Caco-2 (cell line): ENCODE measurements at regions not wholly inside any gene's neighbourhood (a gene's known extent, or its start where the extent isn't known, plus 50 kb on each side); places are given as distances from the start of the nearest gene placed in this dataset.

Source experiments
- BruUV-seq: library from RNA; stranded (reverse); fragments of 400-500 nt; replicated peaks from 2 replicates; lab custom pipeline; 2021; lab: Mats Ljungman, UMichigan
- CTCF ChIA-PET: fragments of 300-600 bp; sonication (Branson Sonifier 250); formaldehyde crosslinking; loops from one replicate; lab custom pipeline; 2022; ENCODE audit warnings: antibody characterized with exemption; lab: Charles Lee
- POLR2A ChIA-PET: fragments of 300-600 bp; sonication (Branson Sonifier 250); formaldehyde crosslinking; loops from one replicate; lab custom pipeline; 2022; ENCODE audit warnings: antibody characterized with exemption; lab: Charles Lee
- DNase-seq, 2 experiments: peaks; one replicate each; pipeline versions ENCODE4 v3.0.0 to v3.0.0-alpha.2; 2020 to 2022
- H3K27me3 ChIP-seq: replicated peaks from 2 replicates; pipeline ENCODE4 v1.6.0; 2011; ENCODE audit warnings: low read length; ENCODE audit not compliant: control insufficient read depth, insufficient read depth
- H3K36me3 ChIP-seq: 2 replicates; pipeline ENCODE4 v1.5.1; 2011; ENCODE audit warnings: low read length; ENCODE audit not compliant: control insufficient read depth, insufficient read depth
- H3K4me1 ChIP-seq: fragments of 250-450 bp; sonication (Bioruptor Pico); 2 replicates; pipeline ENCODE4 v1.5.1; 2020; ENCODE audit warnings: mild to moderate bottlenecking
- H3K4me3 ChIP-seq: 2 replicates; pipeline ENCODE4 v1.5.1; 2011; ENCODE audit warnings: low read depth, mild to moderate bottlenecking, control low read depth, low read length
- H3K9me3 ChIP-seq: fragments of 250-450 bp; sonication (Bioruptor Pico); 2 replicates; pipeline ENCODE4 v1.5.1; 2020; ENCODE audit warnings: mild to moderate bottlenecking, moderate library complexity
- H3K27ac Mint-ChIP-seq: one replicate; pipeline ENCODE4 v1.8.0; 2022; ENCODE audit warnings: mixed read lengths; ENCODE audit not compliant: unreplicated experiment
- H3K27me3 Mint-ChIP-seq: one replicate; pipeline ENCODE4 v1.8.0; 2022; ENCODE audit warnings: mixed read lengths; ENCODE audit not compliant: insufficient read depth, unreplicated experiment
- H3K36me3 Mint-ChIP-seq: one replicate; pipeline ENCODE4 v1.8.0; 2022; ENCODE audit warnings: mild to moderate bottlenecking, mixed read lengths; ENCODE audit not compliant: insufficient read depth, unreplicated experiment
- H3K4me1 Mint-ChIP-seq: one replicate; pipeline ENCODE4 v1.8.0; 2022; ENCODE audit warnings: low read depth, mixed read lengths; ENCODE audit not compliant: unreplicated experiment
- H3K4me3 Mint-ChIP-seq: one replicate; pipeline ENCODE4 v1.8.0; 2022; ENCODE audit warnings: mild to moderate bottlenecking, moderate library complexity, mixed read lengths; ENCODE audit not compliant: unreplicated experiment
- H3K9me3 Mint-ChIP-seq: one replicate; pipeline ENCODE4 v1.8.0; 2022; ENCODE audit warnings: mixed read lengths; ENCODE audit not compliant: unreplicated experiment
- intact Hi-C: fragments of 100-400 bp; cut with micrococcal nuclease; formaldehyde crosslinking; loops from one replicate; pipeline ENCODE4 v1.10.0; 2022; ENCODE audit not compliant: unreplicated experiment
- TF ChIP-seq, protein P1 (sequence below), 2 experiments: fragments of 200-600 bp in 1 of 2; IDR thresholded peaks; 1 replicate in 1 of 2; 2 replicates in 1 of 2; pipeline versions ENCODE4 v1.5.1 to v1.8.0; 2011 to 2022; ENCODE audit warnings: antibody characterized with exemption in 1 of 2, control low read depth in 1 of 2, inconsistent platforms in 1 of 2, low read depth in 1 of 2, low read length in 1 of 2, mild to moderate bottlenecking in 1 of 2, moderate library complexity in 1 of 2; ENCODE audit not compliant: insufficient read depth in 1 of 2, severe bottlenecking in 1 of 2, unreplicated experiment in 1 of 2

DNA sequence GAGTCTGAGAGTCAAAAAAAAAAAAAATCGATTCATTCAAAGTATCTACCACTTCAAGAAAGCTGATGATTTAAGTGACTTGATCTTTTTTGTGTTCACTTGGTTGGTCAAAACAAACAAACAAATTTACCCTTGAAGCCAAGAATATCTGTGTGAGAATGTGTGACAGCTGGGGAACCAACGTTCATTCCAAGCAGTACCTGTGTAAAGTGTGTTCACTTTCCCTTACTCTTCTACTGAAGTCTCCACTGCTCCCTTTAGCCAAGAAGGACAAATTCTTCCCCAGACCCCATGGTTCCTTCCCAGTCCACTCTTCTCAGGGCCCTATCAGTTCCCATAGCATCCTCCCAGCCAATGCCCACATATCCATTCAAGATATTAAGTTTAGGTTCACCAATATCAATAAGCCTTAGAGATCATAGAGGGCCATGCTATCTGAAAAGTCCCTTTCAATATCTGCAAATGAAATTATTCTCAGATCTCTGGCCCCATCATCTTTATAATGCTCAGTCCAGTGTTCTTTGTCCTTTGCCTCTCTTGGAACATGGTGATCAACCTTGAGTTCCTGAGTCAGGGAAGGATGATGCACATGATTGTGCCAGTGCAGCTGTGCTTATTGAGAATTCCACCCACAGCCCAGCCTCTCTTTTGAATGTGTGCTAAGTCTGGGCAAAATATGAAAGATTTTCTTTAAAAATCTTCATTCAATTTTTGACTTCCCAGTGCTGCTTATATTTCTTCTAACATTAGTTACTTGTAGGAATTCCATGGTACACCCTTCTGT lies 82.8 kb upstream of the DTNA start:
- Mint-ChIP-seq H3K36me3 (no peaks in the 10 kb centered on the region), H3K27ac (no peak overlapping the region), H3K4me3 (no peak overlapping the region), H3K27me3 (no peaks in the 10 kb centered on the region), H3K4me1 (no peaks in the 10 kb centered on the region), H3K9me3 (no peaks in the 10 kb centered on the region)
- no TSS peak for BruUV-seq
- Histone ChIP-seq H3K4me1 (no peaks in the 10 kb centered on the region), H3K36me3 (no peaks in the 10 kb centered on the region), H3K27me3 (no peaks in the 10 kb centered on the region), H3K9me3 (no peaks in the 10 kb centered on the region), H3K4me3 (no peak overlapping the region)
- no peak for DNase-seq
- TF ChIP-seq, protein P1, sequence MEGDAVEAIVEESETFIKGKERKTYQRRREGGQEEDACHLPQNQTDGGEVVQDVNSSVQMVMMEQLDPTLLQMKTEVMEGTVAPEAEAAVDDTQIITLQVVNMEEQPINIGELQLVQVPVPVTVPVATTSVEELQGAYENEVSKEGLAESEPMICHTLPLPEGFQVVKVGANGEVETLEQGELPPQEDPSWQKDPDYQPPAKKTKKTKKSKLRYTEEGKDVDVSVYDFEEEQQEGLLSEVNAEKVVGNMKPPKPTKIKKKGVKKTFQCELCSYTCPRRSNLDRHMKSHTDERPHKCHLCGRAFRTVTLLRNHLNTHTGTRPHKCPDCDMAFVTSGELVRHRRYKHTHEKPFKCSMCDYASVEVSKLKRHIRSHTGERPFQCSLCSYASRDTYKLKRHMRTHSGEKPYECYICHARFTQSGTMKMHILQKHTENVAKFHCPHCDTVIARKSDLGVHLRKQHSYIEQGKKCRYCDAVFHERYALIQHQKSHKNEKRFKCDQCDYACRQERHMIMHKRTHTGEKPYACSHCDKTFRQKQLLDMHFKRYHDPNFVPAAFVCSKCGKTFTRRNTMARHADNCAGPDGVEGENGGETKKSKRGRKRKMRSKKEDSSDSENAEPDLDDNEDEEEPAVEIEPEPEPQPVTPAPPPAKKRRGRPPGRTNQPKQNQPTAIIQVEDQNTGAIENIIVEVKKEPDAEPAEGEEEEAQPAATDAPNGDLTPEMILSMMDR (IDR thresholded peaks at IDR 0.05; ENCODE audit: insufficient read depth in 1 of 2, low read depth in 1 of 2, low read length in 1 of 2, severe bottlenecking in 1 of 2, unreplicated experiment in 1 of 2): no peak
- POLR2A ChIA-PET: no interaction called here
- intact Hi-C loops: no loop called here
- CTCF ChIA-PET: no interaction called here

DNA sequence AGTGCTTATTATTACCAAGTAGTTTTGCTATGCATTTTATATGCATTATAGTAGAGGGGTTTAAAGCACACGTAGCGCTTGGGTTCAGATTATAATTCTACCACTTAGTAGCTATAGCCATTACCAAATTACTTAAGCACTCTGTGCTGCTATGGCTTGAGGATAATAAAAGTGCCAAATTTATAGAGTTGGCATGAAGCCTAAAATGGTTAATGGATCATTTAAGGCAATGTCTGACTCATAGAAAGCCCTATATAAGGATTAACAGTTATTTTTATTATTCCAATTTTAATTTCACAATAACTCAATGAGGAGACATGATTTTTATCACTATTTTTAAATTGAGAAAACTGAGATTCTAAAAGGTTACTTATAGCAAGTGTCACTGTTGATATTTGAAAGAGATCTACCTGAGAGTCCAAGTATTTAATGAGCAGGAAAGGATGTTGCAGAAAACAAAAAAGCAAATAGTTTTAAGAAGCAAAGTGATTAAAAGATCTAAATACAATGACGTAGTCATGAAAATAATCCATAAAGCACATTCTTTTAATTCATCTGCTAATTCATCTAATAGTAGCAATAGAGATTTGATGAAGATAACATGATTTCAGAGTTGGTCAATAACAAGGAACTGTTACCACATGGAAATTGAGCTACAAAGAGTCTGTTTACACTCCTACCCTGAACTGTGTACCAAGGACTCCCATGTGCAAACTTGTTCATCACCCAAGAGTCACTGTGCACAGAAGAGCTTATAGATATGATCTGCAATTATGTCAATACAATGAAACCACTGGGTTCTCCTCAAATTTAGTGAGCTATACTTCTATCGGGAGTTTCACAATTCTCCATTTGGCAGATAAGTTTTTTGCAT lies 78.8 kb upstream of the DTNA start:
- Mint-ChIP-seq H3K4me3 (no peak overlapping the region), H3K36me3 (no peaks in the 10 kb centered on the region), H3K27me3 (no peaks in the 10 kb centered on the region), H3K9me3 (no peaks in the 10 kb centered on the region), H3K27ac (no peak overlapping the region), H3K4me1 (no peaks in the 10 kb centered on the region)
- Histone ChIP-seq H3K27me3 (no peaks in the 10 kb centered on the region), H3K4me1 (no peaks in the 10 kb centered on the region), H3K4me3 (no peak overlapping the region), H3K9me3 (no peaks in the 10 kb centered on the region), H3K36me3 (no peaks in the 10 kb centered on the region)
- CTCF ChIA-PET: interaction anchor here (1.2 kb wide), 1 partner anchor 30 kb away, joined by 3 read pairs; no protein-coding TSS in a partner anchor
- BruUV-seq: no TSS peak
- no peak for DNase-seq
- POLR2A ChIA-PET: no interaction called here
- TF ChIP-seq, protein P1 (IDR thresholded peaks at IDR 0.05; ENCODE audit: insufficient read depth in 1 of 2, low read depth in 1 of 2, low read length in 1 of 2, severe bottlenecking in 1 of 2, unreplicated experiment in 1 of 2): no peak
- intact Hi-C loops: no loop called here

- Mint-ChIP-seq H3K4me1 (no peaks in the 10 kb centered on the region), H3K9me3 (no peaks in the 10 kb centered on the region), H3K27me3 (no peaks in the 10 kb centered on the region), H3K27ac (no peak overlapping the region), H3K4me3 (no peak overlapping the region), H3K36me3 (no peaks in the 10 kb centered on the region)
- ChIA-PET POLR2A (no interaction called here), CTCF (interaction anchor here (1.2 kb wide), 1 partner anchor 29 kb away, joined by 3 read pairs; no protein-coding TSS in a partner anchor)
- no peaks in the 10 kb centered on the region for H3K4me1 ChIP-seq
- no peaks in the 10 kb centered on the region for H3K36me3 ChIP-seq
- TF ChIP-seq, protein P1 (IDR thresholded peaks at IDR 0.05; ENCODE audit: insufficient read depth in 1 of 2, low read depth in 1 of 2, low read length in 1 of 2, severe bottlenecking in 1 of 2, unreplicated experiment in 1 of 2): no peak
- H3K4me3 ChIP-seq: no peak overlapping the region
- DNase-seq: no peak
- no TSS peak for BruUV-seq
- no peaks in the 10 kb centered on the region for H3K27me3 ChIP-seq
- no peaks in the 10 kb centered on the region for H3K9me3 ChIP-seq
- intact Hi-C loops: no loop called here
These were observed 77.8 kb upstream of the DTNA start for GRCh38 chr18:34632321-34632720.
